Bronchial epithelial cell (primary cell): ENCODE measurements at regions not wholly inside any gene's neighbourhood (a gene's known extent, or its start where the extent isn't known, plus 50 kb on each side); places are given as distances from the start of the nearest gene placed in this dataset.

Experiments
- DNase-seq: peaks from one replicate; pipeline ENCODE4 v3.0.0-alpha.2; 2010; ENCODE audit warnings: low read depth
- FAIRE-seq: peaks from 2 replicates; lab custom pipeline; 2011; peaks lifted over from hg19 to GRCh38; lab: Jason Lieb, UNC
- H3K27me3 ChIP-seq: 2 replicates; pipeline ENCODE4 v1.5.1; 2011; ENCODE audit warnings: low read length; ENCODE audit not compliant: control insufficient read depth, insufficient read depth
- H3K36me3 ChIP-seq: 2 replicates; pipeline ENCODE4 v1.5.1; 2011; ENCODE audit warnings: low read length; ENCODE audit not compliant: control insufficient read depth, insufficient read depth
- H3K4me3 ChIP-seq: 2 replicates; pipeline ENCODE4 v1.5.1; 2011; ENCODE audit warnings: mild to moderate bottlenecking, low read depth, low read length, control low read depth
- TF ChIP-seq, protein P1 (sequence below): IDR thresholded peaks from 2 replicates; pipeline ENCODE4 v1.5.1; 2011; ENCODE audit warnings: mild to moderate bottlenecking, moderate library complexity, low read length, control low read depth, inconsistent platforms; ENCODE audit not compliant: insufficient read depth, severe bottlenecking

- H3K4me3 ChIP-seq: no peak overlapping the region
- TF ChIP-seq, protein P1, sequence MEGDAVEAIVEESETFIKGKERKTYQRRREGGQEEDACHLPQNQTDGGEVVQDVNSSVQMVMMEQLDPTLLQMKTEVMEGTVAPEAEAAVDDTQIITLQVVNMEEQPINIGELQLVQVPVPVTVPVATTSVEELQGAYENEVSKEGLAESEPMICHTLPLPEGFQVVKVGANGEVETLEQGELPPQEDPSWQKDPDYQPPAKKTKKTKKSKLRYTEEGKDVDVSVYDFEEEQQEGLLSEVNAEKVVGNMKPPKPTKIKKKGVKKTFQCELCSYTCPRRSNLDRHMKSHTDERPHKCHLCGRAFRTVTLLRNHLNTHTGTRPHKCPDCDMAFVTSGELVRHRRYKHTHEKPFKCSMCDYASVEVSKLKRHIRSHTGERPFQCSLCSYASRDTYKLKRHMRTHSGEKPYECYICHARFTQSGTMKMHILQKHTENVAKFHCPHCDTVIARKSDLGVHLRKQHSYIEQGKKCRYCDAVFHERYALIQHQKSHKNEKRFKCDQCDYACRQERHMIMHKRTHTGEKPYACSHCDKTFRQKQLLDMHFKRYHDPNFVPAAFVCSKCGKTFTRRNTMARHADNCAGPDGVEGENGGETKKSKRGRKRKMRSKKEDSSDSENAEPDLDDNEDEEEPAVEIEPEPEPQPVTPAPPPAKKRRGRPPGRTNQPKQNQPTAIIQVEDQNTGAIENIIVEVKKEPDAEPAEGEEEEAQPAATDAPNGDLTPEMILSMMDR: no peak
- no peaks in the 10 kb centered on the region for H3K27me3 ChIP-seq
- H3K36me3 ChIP-seq: no peaks in the 10 kb centered on the region
- FAIRE-seq: no peak
- no peak for DNase-seq
Observed at GRCh38 chr12:90331821-90332220, 623.2 kb downstream of the CCER1 start.

DNA sequence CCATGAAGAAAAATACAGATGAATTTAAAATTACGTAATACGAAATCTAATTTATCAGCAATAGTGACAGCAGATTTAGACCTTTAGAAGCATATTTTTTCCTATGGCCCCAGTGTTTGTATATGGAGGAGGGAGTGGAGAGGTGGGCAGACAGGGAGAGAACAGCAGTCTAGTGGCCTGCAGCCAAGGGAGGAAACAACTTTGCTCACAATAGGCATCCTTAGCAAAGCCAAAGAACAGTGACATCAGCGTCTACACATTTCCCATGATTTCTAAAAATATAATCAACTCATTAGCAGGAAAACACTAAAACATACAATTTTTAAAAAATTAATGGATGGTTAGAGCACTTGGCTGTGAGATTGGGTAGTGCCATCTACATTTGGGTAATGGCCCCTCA is 622.6 kb upstream of the ATP2B1 start:
- H3K36me3 ChIP-seq: no peaks in the 10 kb centered on the region
- DNase-seq (no peak), FAIRE-seq (no peak)
- H3K27me3 ChIP-seq: no peaks in the 10 kb centered on the region
- H3K4me3 ChIP-seq: no peak overlapping the region
- TF ChIP-seq, protein P1: no peak

DNA sequence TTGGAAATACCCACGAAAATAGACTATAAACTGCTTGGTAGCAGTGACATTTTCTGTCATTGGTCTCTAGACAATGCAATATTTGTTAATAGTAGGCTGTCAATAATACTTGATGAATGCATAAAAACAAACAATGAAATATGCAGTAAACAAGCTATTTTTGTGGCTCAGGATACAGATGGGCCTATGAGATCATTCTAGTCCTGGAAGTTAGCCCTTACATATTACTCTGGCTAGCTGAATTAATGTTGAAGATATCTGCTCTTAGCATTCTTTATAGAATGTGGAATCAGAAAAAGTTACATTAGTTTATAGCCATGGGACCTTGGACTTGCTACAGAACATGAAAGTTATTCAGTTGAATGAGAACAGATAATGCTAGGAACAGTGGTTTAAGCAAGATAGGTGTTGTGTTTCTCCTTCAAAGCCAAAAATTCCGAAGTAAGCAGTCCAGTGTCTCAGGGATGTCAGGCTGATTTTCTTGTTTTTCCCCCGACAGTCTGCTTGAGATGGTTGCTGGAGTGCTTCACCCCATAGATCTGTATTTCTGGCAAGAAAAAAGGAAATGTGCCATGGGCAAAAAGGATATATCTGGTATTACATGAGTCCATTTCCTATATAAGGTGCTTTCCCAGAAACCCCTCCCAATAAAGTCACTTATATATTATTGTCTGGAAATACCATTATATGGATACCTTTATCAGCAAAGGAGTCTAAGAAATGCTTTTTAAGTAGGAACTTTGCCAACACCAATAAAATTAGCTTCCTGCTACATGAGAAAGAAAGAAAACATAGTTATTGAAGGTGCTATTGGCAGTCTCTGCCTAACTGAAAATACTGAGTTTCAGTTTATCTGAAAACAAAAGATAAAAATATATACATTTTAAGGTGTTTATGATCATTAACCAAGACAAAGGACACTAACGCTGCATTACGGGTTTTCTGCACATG is 619.4 kb upstream of the ATP2B1 start:
- no peak for FAIRE-seq
- Histone ChIP-seq H3K36me3 (no peaks in the 10 kb centered on the region), H3K27me3 (no peaks in the 10 kb centered on the region), H3K4me3 (no peak overlapping the region)
- TF ChIP-seq, protein P1: no peak
- no peak for DNase-seq

DNA sequence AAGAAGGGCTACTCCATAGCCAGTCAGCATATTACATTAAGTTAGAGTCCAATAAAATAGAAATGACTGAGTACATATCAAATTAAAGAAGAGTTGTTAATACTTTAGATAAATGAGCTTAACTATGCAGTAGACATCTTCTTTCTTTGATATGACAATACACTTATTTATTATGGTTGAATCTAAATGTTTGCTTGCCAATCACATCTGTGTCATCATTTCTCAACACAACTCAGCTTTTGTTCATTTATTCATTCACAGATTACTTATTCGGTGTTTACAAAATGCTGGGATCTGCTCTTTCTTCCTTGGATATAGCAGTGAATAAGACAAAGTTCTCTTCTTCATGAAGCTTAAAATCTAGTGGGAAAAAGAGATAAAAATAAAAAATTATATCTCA is 614.6 kb upstream of the ATP2B1 start:
- Histone ChIP-seq H3K27me3 (no peaks in the 10 kb centered on the region), H3K4me3 (no peak overlapping the region), H3K36me3 (no peaks in the 10 kb centered on the region)
- DNase-seq (no peak), FAIRE-seq (no peak)
- TF ChIP-seq, protein P1: no peak

GRCh38 chr12:90322006-90322405 is 613.4 kb upstream of the ATP2B1 start:
- Histone ChIP-seq H3K4me3 (no peak overlapping the region), H3K36me3 (no peaks in the 10 kb centered on the region), H3K27me3 (no peaks in the 10 kb centered on the region)
- no peak for FAIRE-seq
- TF ChIP-seq, protein P1: no peak
- DNase-seq: no peak
